Adrenal gland (tissue), 9 donors: ENCODE measurements at regions not wholly inside any gene's neighbourhood (a gene's known extent, or its start where the extent isn't known, plus 50 kb on each side); places are given as distances from the start of the nearest gene placed in this dataset.

ENCODE experiments used
- DNase-seq, 7 donors: peaks; one replicate each; pipeline ENCODE4 v3.0.0-alpha.2; 2019 to 2020
- H3K27ac ChIP-seq, 5 donors: fragments of 200-600 bp; sonication (generic) in 4 of 5; 1 replicate in 3 of 5; 2 replicates in 2 of 5; pipeline versions ENCODE4 v1.5.1 to v1.8.0; 2016 to 2020; ENCODE audit warnings: mild to moderate bottlenecking in 1 of 5
- H3K27me3 ChIP-seq: fragments of 200-600 bp; 2 replicates; pipeline ENCODE4 v1.8.0; 2021
- H3K36me3 ChIP-seq, 2 donors: fragments of 200-600 bp; replicated peaks in 1 of 2; 1 replicate in 1 of 2; 2 replicates in 1 of 2; pipeline versions ENCODE4 v1.5.1 to v1.8.0; 2018 to 2022
- H3K4me1 ChIP-seq, 2 donors: fragments of 200-600 bp; replicated peaks in 1 of 2; 1 replicate in 1 of 2; 2 replicates in 1 of 2; pipeline versions ENCODE4 v1.5.1 to v1.8.0; 2018 to 2021
- H3K4me3 ChIP-seq, 4 donors: fragments of 200-600 bp; sonication (generic) in 3 of 4; one replicate each; pipeline ENCODE4 v1.5.1; 2016 to 2018
- H3K9me3 ChIP-seq, 3 donors: fragments of 200-600 bp; sonication (generic) in 1 of 3; replicated peaks in 1 of 3; 1 replicate in 2 of 3; 2 replicates in 1 of 3; pipeline versions ENCODE4 v1.5.1 to v1.8.0; 2016 to 2021
- POLR2A ChIP-seq, 2 donors: fragments of 450-650 bp; IDR thresholded peaks; one replicate each; pipeline ENCODE4 v1.6.1; 2017; ENCODE audit warnings: antibody characterized with exemption in 2 of 2, mild to moderate bottlenecking in 2 of 2, moderate library complexity in 1 of 2
- WGBS, 4 donors: extraction: QIAGEN DNeasy Blood & Tissue Kit in 2 of 4; methylation state at CpG; one replicate each; pipeline versions ENCODE4 v1.1.5 to v1.1.7; 2013 to 2017; 5-methylcytosine and 5-hydroxymethylcytosine counted together
- intact Hi-C, 2 donors: fragments of 100-400 bp; cut with DNase I; formaldehyde crosslinking; loops; one replicate each; pipeline versions ENCODE4 v1.14.1 to v1.15.0; 2022 to 2023
- TF ChIP-seq, protein P1 (sequence below), 6 experiments: fragments of 450-650 bp in 4 of 6; fragments of 200-600 bp in 2 of 6; sonication (generic) in 1 of 6; IDR thresholded peaks; 1 replicate in 5 of 6; 2 replicates in 1 of 6; pipeline versions ENCODE4 v1.5.1 to v1.8.0; 2016 to 2021; ENCODE audit warnings: antibody characterized with exemption in 6 of 6, mild to moderate bottlenecking in 2 of 6, moderate library complexity in 1 of 6
- donor health status: healthy with polysubstance abuse.
- donor health status: Bipolar disorder and iron deficiency.
- donor health status: DM: yes; HTN: yes; CAD: no.
- donor health status: DM: no; HTN: no; CAD: no.
- donor health status: DM: no; HTN: no; CAD: no.

DNA sequence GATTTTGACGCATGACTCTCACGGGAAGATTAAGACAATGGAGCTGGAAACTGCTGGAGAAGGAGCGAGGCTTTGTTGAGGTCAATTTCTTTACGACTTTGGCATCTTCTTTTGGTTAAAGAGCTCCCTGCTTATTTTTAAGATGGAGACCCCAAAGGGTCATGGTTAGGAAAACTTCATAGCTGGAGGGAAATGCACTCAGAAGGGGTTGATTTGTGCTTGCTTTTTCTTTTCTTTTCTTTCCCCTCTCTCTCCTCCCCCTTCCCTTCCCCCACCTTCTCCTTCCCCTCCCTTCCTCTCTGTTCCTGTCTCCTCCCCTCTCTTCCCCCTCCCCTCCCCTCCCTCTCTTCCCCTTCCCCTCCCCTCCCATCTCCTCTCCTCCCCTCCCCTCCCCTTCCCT is 79.0 kb downstream of the TNP1 start:
- Histone ChIP-seq H3K27ac (no peak overlapping the region), H3K4me3 (no peak overlapping the region), H3K4me1 (peaks cover 0 to under 1% of the 10 kb centered on the region in 2 donors), H3K36me3 (no peaks in the 10 kb centered on the region), H3K27me3 (no peaks in the 10 kb centered on the region), H3K9me3 (no peaks in the 10 kb centered on the region)
- TF ChIP-seq, protein P1, sequence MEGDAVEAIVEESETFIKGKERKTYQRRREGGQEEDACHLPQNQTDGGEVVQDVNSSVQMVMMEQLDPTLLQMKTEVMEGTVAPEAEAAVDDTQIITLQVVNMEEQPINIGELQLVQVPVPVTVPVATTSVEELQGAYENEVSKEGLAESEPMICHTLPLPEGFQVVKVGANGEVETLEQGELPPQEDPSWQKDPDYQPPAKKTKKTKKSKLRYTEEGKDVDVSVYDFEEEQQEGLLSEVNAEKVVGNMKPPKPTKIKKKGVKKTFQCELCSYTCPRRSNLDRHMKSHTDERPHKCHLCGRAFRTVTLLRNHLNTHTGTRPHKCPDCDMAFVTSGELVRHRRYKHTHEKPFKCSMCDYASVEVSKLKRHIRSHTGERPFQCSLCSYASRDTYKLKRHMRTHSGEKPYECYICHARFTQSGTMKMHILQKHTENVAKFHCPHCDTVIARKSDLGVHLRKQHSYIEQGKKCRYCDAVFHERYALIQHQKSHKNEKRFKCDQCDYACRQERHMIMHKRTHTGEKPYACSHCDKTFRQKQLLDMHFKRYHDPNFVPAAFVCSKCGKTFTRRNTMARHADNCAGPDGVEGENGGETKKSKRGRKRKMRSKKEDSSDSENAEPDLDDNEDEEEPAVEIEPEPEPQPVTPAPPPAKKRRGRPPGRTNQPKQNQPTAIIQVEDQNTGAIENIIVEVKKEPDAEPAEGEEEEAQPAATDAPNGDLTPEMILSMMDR (IDR thresholded peaks at IDR 0.05): no peak
- no peak for TF ChIP-seq POLR2A (IDR thresholded peaks at IDR 0.05)
- DNase-seq: no peak
- intact Hi-C loops: no loop called here
- WGBS, 4 donors: 94 to 97% (median 95%) methylated on average over 4 of the region's 4 CpGs

DNA sequence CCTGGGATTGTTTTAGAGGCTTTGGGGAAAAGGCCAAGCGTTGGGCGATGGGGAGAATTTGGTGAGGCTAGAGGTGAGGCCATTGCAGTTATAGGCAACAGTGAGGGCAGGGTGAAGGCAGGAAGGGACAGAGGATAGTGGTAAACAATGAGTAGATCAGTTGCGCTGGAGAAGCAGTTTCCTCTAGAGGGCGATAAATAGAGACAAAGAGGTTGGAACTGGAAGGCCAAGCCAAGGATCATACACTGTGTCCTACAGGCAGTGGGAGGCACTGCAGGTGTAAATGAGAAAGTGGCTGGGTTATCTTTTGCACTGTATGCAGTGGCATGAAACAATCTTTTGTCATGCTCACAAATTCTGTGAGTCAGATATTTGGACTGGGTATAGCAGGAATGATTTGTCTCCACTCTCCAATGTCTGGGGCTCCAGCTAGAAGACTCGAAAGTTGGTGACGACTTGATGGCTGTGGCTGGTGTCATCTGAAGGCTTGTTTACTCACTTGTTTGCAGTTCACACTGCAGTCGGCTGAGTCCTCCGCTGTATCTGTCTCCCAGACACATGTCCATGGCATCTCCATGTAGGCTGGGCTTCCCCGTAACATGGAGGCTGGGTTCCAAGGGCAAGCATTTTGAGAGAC is 82.1 kb downstream of the TNP1 start:
- no peaks in the 10 kb centered on the region for H3K27me3 ChIP-seq
- H3K9me3 ChIP-seq: no peaks in the 10 kb centered on the region
- TF ChIP-seq POLR2A (IDR thresholded peaks at IDR 0.05): no peak
- TF ChIP-seq, protein P1 (IDR thresholded peaks at IDR 0.05): peak; percentile 37 to 72 (median 59)
- peaks cover 9 to 14% of the 10 kb centered on the region in 2 donors for H3K4me1 ChIP-seq
- peak in 5 of 7 donors; percentile 24 to 56 (median 36) for DNase-seq
- intact Hi-C loops: no loop called here
- WGBS, 4 donors: 86 to 90% (median 89%) methylated on average over 8 to 9 of the region's 9 CpGs
- H3K4me3 ChIP-seq: no peak overlapping the region
- H3K27ac ChIP-seq: no peak overlapping the region
- no peaks in the 10 kb centered on the region for H3K36me3 ChIP-seq

DNA sequence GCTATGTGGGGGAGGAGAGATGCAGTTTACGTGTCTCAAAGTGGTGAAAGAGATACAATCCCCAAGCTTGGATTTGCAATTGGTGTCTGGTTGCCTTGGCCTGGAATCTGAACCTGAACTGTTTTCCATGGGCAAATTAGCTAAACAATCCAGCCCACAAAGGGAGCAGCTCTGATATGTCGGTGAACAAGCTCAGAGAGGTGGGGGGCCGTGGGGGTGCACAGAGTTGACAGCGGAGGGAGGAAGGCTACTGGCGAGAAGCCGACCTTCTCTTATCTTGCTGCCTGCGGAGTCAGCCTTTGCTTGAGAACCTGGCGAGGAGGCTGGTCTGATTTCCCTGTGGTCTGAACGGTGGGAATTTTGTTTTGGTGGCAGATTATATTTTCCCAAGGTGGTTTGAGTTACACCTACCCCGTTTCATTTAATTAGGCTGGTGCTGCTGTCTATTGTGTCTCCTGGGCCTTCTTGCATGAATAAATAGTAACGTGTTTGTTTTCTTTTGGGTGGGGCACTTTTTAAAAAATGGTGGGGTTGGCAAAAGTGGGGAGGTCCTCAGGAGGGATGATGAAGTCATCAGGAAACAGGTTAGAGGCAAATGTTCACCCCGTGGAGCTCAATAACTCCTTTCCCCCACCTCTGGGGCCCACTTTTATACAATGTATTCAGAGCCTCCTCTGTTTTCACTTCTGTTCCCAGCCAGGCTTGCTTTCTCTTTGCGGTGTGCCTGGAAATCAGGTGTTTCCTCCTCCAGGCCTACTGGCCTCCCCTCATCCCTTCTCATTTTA is 80.9 kb upstream of the IGFBP5 start:
- TF ChIP-seq, protein P1 (IDR thresholded peaks at IDR 0.05): no peak
- TF ChIP-seq POLR2A (IDR thresholded peaks at IDR 0.05): no peak
- intact Hi-C loops: no loop called here
- no peaks in the 10 kb centered on the region for H3K27me3 ChIP-seq
- H3K9me3 ChIP-seq: no peaks in the 10 kb centered on the region
- no peaks in the 10 kb centered on the region for H3K36me3 ChIP-seq
- no peak overlapping the region for H3K4me3 ChIP-seq
- no peak for DNase-seq
- no peak overlapping the region for H3K27ac ChIP-seq
- H3K4me1 ChIP-seq: peaks cover 9 to 14% of the 10 kb centered on the region in 2 donors
- 75 to 88% (median 81%) methylated on average over 13 of the region's 13 CpGs for WGBS, 4 donors

DNA sequence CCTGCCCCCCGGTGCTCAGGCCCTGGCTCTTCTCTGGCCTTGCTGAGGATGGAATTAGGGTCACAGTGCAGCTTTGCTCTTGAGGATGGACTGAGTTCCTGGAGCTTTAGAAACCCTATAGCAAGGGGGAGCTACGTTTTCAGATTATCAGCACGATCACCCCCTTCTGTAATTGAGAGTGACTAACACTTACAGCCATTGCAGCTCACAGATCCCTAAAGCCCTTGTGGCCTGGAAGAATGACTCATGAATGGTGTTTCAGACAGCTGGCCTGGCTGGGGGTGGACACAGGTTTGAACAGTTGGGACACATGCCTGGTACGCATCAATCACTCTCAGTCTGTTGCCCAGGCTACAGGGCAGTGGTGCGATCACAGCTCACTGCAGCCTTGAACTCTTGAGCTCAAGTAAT is 79.7 kb upstream of the IGFBP5 start:
- intact Hi-C loops: no loop called here
- Histone ChIP-seq H3K27me3 (no peaks in the 10 kb centered on the region), H3K9me3 (no peaks in the 10 kb centered on the region), H3K4me1 (peaks cover 9 to 14% of the 10 kb centered on the region in 2 donors), H3K4me3 (no peak overlapping the region), H3K36me3 (no peaks in the 10 kb centered on the region), H3K27ac (peak overlapping the region in 3 of 5 donors; percentile 61 to 75 (median 74))
- peak; percentile 86 to 96 (median 94) for DNase-seq
- WGBS, 4 donors: 47 to 66% (median 56%) methylated on average over 4 to 5 of the region's 5 CpGs
- TF ChIP-seq POLR2A (IDR thresholded peaks at IDR 0.05): no peak
- TF ChIP-seq, protein P1 (IDR thresholded peaks at IDR 0.05): no peak
